ENCODE measurements at regions not wholly inside any gene's neighbourhood (a gene's known extent, or its start where the extent isn't known, plus 50 kb on each side); places are given as distances from the start of the nearest gene placed in this dataset.

GRCh38 chr6:3581469-3581868 is 124.6 kb upstream of the SLC22A23 start:
- ChIA-PET POLR2A (no interaction called here), CTCF (no interaction called here)
- DNase-seq (ENCODE audit: extremely low spot score) = no peak
- TF ChIP-seq CTCF (IDR thresholded peaks at IDR 0.05; ENCODE audit: control extremely low read depth, extremely low read depth, low read depth, missing control alignments) = no peak

- ChIA-PET POLR2A (no interaction called here), CTCF (no interaction called here)
- no peak for TF ChIP-seq CTCF (IDR thresholded peaks at IDR 0.05; ENCODE audit: control extremely low read depth, extremely low read depth, low read depth, missing control alignments)
- no peak for DNase-seq (ENCODE audit: extremely low spot score)
Measured at GRCh38 chr6:3579652-3580175, 122.9 kb upstream of the SLC22A23 start.

- ChIA-PET POLR2A (no interaction called here), CTCF (no interaction called here)
- DNase-seq (ENCODE audit: extremely low spot score) = no peak
- no peak for TF ChIP-seq CTCF (IDR thresholded peaks at IDR 0.05; ENCODE audit: control extremely low read depth, extremely low read depth, low read depth, missing control alignments)
Measured at GRCh38 chr6:3578981-3579380, 122.1 kb upstream of the SLC22A23 start.

GRCh38 chr6:3577517-3577916 is 120.7 kb upstream of the SLC22A23 start:
- no peak for TF ChIP-seq CTCF (IDR thresholded peaks at IDR 0.05; ENCODE audit: control extremely low read depth, extremely low read depth, low read depth, missing control alignments)
- POLR2A ChIA-PET = no interaction called here
- CTCF ChIA-PET = interaction anchor here (1.4 kb wide), 1 partner anchor 42 kb away, joined by 3 read pairs; no protein-coding TSS in a partner anchor
- no peak for DNase-seq (ENCODE audit: extremely low spot score)

GRCh38 chr6:3575701-3576100 is 118.9 kb upstream of the SLC22A23 start:
- no peak for DNase-seq (ENCODE audit: extremely low spot score)
- POLR2A ChIA-PET = no interaction called here
- CTCF ChIA-PET = interaction anchor here (1.8 kb wide), 1 partner anchor 9 kb away, joined by 5 read pairs; no protein-coding TSS in a partner anchor
- TF ChIP-seq CTCF (IDR thresholded peaks at IDR 0.05; ENCODE audit: control extremely low read depth, extremely low read depth, low read depth, missing control alignments) = no peak

- POLR2A ChIA-PET = no interaction called here
- no peak for DNase-seq (ENCODE audit: extremely low spot score)
- CTCF ChIA-PET = interaction anchor here (1.8 kb wide), 1 partner anchor 9 kb away, joined by 5 read pairs; no protein-coding TSS in a partner anchor
- TF ChIP-seq CTCF (IDR thresholded peaks at IDR 0.05; ENCODE audit: control extremely low read depth, extremely low read depth, low read depth, missing control alignments) = no peak
Measured at GRCh38 chr6:3575166-3575565, 118.3 kb upstream of the SLC22A23 start.

- POLR2A ChIA-PET = no interaction called here
- DNase-seq (ENCODE audit: extremely low spot score) = no peak
- CTCF ChIA-PET = no interaction called here
- no peak for TF ChIP-seq CTCF (IDR thresholded peaks at IDR 0.05; ENCODE audit: control extremely low read depth, extremely low read depth, low read depth, missing control alignments)
Measured at GRCh38 chr6:3573670-3574069, 116.8 kb upstream of the SLC22A23 start.
